Neuronal stem cell (in vitro differentiated cells): ENCODE measurements at regions not wholly inside any gene's neighbourhood (a gene's known extent, or its start where the extent isn't known, plus 50 kb on each side); places are given as distances from the start of the nearest gene placed in this dataset.

Experiments
- DNase-seq: peaks from one replicate; pipeline ENCODE4 v3.0.0-alpha.2; 2013; ENCODE audit warnings: low spot score
- H2AFZ ChIP-seq: one replicate; pipeline ENCODE4 v1.6.1; 2013; ENCODE audit warnings: mild to moderate bottlenecking, low read length, inconsistent platforms
- H2AK5ac ChIP-seq: 2 replicates; pipeline ENCODE4 v1.6.1; 2013; ENCODE audit warnings: low read depth, mild to moderate bottlenecking, inconsistent platforms, low read length, moderate library complexity, mixed read lengths
- H2BK120ac ChIP-seq: 2 replicates; pipeline ENCODE4 v1.6.1; 2013; ENCODE audit warnings: low read depth, mild to moderate bottlenecking, inconsistent platforms, low read length, moderate library complexity, mixed read lengths
- H2BK12ac ChIP-seq: one replicate; pipeline ENCODE4 v1.6.1; 2013; ENCODE audit warnings: low read length, inconsistent platforms
- H2BK15ac ChIP-seq: 2 replicates; pipeline ENCODE4 v1.6.1; 2013; ENCODE audit warnings: mild to moderate bottlenecking, low read length, inconsistent platforms, mixed read lengths
- H2BK5ac ChIP-seq: one replicate; pipeline ENCODE4 v1.6.1; 2013; ENCODE audit warnings: inconsistent platforms, mild to moderate bottlenecking, low read length, moderate library complexity
- H3K14ac ChIP-seq: one replicate; pipeline ENCODE4 v1.6.1; 2013; ENCODE audit warnings: low read length, inconsistent platforms
- H3K18ac ChIP-seq: 2 replicates; pipeline ENCODE4 v1.6.1; 2013; ENCODE audit warnings: low read length, inconsistent platforms
- H3K23ac ChIP-seq: 2 replicates; pipeline ENCODE4 v1.6.1; 2013; ENCODE audit warnings: low read depth, mild to moderate bottlenecking, mixed read lengths, low read length, inconsistent platforms; ENCODE audit not compliant: poor library complexity
- H3K27ac ChIP-seq: replicated peaks from 3 replicates; pipeline ENCODE4 v1.5.1; 2013; ENCODE audit warnings: low read length, inconsistent platforms
- H3K27me3 ChIP-seq, 3 experiments: 2 replicates each; pipeline ENCODE4 v1.6.1; 2013; ENCODE audit warnings: low read length in 3 of 3, mild to moderate bottlenecking in 2 of 3, inconsistent platforms in 1 of 3, low read depth in 1 of 3, mixed read lengths in 1 of 3, moderate library complexity in 1 of 3; ENCODE audit not compliant: control insufficient read depth in 3 of 3, insufficient read depth in 3 of 3
- H3K36me3 ChIP-seq, 2 donors: replicated peaks in 1 of 2; 2 replicates each; pipeline ENCODE4 v1.6.1; 2013; ENCODE audit warnings: low read length in 2 of 2; ENCODE audit not compliant: control insufficient read depth in 2 of 2, insufficient read depth in 2 of 2
- H3K4ac ChIP-seq: 2 replicates; pipeline ENCODE4 v1.6.1; 2013; ENCODE audit warnings: inconsistent platforms, mild to moderate bottlenecking, low read length, moderate library complexity
- H3K4me1 ChIP-seq, 2 donors: 1 replicate in 1 of 2; 2 replicates in 1 of 2; pipeline ENCODE4 v1.6.1; 2013; ENCODE audit warnings: low read length in 2 of 2, low read depth in 1 of 2; ENCODE audit not compliant: control insufficient read depth in 2 of 2, insufficient read depth in 1 of 2
- H3K4me2 ChIP-seq: one replicate; pipeline ENCODE4 v1.6.1; 2013; ENCODE audit warnings: mild to moderate bottlenecking, low read length, inconsistent platforms; ENCODE audit not compliant: insufficient read depth, poor library complexity, severe bottlenecking
- H3K4me3 ChIP-seq, 2 donors: 2 replicates each; pipeline ENCODE4 v1.5.1; 2013; ENCODE audit warnings: low read length in 2 of 2, mild to moderate bottlenecking in 2 of 2, inconsistent platforms in 1 of 2, moderate library complexity in 1 of 2
- H3K79me1 ChIP-seq: one replicate; pipeline ENCODE4 v1.6.1; 2013; ENCODE audit warnings: low read depth, mild to moderate bottlenecking, inconsistent platforms, low read length, moderate library complexity
- H3K9ac ChIP-seq: one replicate; pipeline ENCODE4 v1.6.1; 2013; ENCODE audit warnings: mild to moderate bottlenecking, low read depth, low read length, inconsistent platforms; ENCODE audit not compliant: poor library complexity
- H3K9me3 ChIP-seq, 2 donors: replicated peaks in 1 of 2; 2 replicates each; pipeline versions ENCODE3 to v1.6.1; 2013; ENCODE audit warnings: low read length in 2 of 2, mild to moderate bottlenecking in 2 of 2, inconsistent platforms in 1 of 2, low read depth in 1 of 2, mixed read lengths in 1 of 2, moderate library complexity in 1 of 2; ENCODE audit not compliant: control insufficient read depth in 2 of 2, insufficient read depth in 1 of 2
- H4K8ac ChIP-seq: one replicate; pipeline ENCODE4 v1.6.1; 2013; ENCODE audit warnings: low read depth, mild to moderate bottlenecking, inconsistent platforms, low read length, moderate library complexity
- H4K91ac ChIP-seq: one replicate; pipeline ENCODE4 v1.6.1; 2013; ENCODE audit warnings: low read length, low read depth, mild to moderate bottlenecking, inconsistent platforms; ENCODE audit not compliant: poor library complexity
- WGBS, 2 donors: extraction: QIAGEN DNeasy Blood & Tissue Kit; methylation state at CpG; one replicate each; pipeline ENCODE4 v1.1.7; 2013; ENCODE audit warnings: missing lambda C conversion rate in 2 of 2, mixed read lengths in 1 of 2; ENCODE audit not compliant: insufficient read length in 2 of 2, insufficient replicate concordance in 1 of 2; ENCODE audit errors: extremely low coverage in 2 of 2; 5-methylcytosine and 5-hydroxymethylcytosine counted together

DNA sequence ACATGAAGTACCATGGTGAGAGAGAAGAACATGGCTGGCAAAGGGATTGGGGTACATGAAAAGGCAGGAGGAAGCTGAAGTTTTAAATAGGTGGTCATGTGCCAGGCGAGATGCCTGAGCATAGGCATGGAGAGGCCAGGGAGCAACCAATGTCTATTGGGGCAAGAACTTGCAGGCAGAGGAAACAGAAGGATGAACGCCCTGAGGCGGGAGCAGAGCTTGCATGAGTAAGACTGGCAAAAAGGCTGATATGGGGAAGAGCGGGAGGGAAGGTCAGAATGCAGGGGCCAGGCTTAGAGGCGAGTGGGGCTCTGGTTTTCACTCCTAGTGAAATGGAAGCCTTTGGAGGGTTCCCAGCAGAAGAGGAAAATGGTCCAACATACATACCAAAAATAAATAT, 52.5 kb upstream of the VSTM5 start:
- Histone ChIP-seq H2AK5ac (no peak overlapping the region), H3K36me3 (no peaks in the 10 kb centered on the region), H2BK120ac (no peak overlapping the region), H3K9me3 (no peaks in the 10 kb centered on the region), H3K18ac (no peak overlapping the region), H3K4me1 (no peaks in the 10 kb centered on the region), H3K27ac (no peak overlapping the region), H2AFZ (no peak overlapping the region), H3K4me3 (no peak overlapping the region), H4K91ac (no peak overlapping the region), H2BK15ac (no peak overlapping the region), H3K23ac (no peak overlapping the region), H4K8ac (no peak overlapping the region), H3K4me2 (no peak overlapping the region), H3K4ac (no peak overlapping the region), H3K14ac (no peak overlapping the region), H3K27me3 (no peaks in the 10 kb centered on the region), H3K79me1 (no peaks in the 10 kb centered on the region), H2BK12ac (no peak overlapping the region), H3K9ac (no peak overlapping the region), H2BK5ac (no peak overlapping the region)
- DNase-seq: no peak
- WGBS, 2 donors: no CpG with 5 or more reads among the region's 5 CpGs

DNA sequence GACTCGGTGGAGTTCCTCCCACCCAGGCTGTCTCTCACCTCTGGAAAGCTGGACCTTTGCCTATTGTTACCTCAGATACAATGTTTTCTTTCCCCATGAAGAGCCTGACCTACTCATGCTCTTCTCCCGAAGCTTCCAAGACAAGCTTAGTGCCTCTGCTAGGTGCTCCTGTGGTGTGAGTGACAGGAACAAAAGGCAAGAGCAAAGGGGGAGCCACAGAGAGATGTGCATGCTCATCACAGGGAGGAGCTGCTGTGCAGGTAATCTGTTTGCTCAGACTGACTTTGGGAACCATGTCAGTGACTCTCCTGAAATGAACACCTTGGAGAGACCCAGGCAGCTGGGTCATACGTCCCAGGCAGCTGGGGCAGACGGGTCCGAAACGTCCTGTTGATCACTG, 53.6 kb upstream of the VSTM5 start:
- Histone ChIP-seq H2BK120ac (no peak overlapping the region), H3K14ac (no peak overlapping the region), H3K4me2 (no peak overlapping the region), H2BK12ac (no peak overlapping the region), H3K36me3 (no peaks in the 10 kb centered on the region), H2AK5ac (no peak overlapping the region), H3K4me1 (no peaks in the 10 kb centered on the region), H2AFZ (no peak overlapping the region), H3K9ac (no peak overlapping the region), H3K18ac (no peak overlapping the region), H3K27ac (no peak overlapping the region), H3K4ac (no peak overlapping the region), H3K4me3 (no peak overlapping the region), H4K91ac (no peak overlapping the region), H3K27me3 (no peaks in the 10 kb centered on the region), H3K79me1 (no peaks in the 10 kb centered on the region), H3K23ac (no peak overlapping the region), H2BK15ac (no peak overlapping the region), H3K9me3 (no peaks in the 10 kb centered on the region), H4K8ac (no peak overlapping the region), H2BK5ac (no peak overlapping the region)
- no CpG with 5 or more reads among the region's 6 CpGs for WGBS, 2 donors
- DNase-seq: no peak

DNA sequence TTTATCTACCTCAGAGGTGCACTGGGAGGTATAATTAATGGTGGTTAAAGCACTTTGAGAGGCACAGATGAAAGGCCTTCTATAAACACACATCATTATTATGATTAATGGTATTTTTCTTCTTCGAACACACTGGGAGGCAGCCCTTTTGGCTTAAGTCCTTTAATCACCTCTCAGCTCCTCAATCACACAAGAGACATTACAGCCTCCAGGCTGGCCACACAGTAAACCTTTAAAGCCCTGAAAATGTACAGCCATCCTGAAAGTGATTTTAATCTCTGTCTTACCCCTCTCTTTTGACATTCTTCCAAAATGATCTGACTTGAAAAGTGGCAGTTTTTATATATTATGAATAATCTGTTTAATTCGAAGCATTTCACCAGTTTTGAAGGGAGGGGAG, 54.3 kb upstream of the VSTM5 start:
- no peak overlapping the region for H3K4ac ChIP-seq

DNA sequence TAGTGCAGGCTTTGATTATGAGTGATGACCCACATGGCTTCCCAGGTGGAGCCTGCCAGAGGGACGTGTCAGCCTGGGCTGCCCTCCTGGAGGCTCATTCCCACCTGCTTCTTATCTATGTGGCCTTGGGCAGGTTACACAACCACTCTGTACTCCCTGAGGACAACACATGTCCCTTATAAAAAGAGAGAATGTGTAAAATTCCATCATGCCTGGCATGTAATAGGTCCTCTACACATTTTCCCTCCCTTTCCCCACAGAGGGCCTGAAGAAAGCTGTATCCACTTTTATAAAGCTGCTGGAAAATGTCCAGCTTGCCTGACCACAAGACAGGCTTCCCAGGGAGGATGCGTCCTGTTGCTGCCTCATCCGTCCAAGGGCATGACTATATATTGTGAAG, 55.0 kb upstream of the VSTM5 start:
- no peak overlapping the region for H3K4me3 ChIP-seq
- no peak overlapping the region for H3K14ac ChIP-seq
- no peak overlapping the region for H2BK120ac ChIP-seq
- H4K91ac ChIP-seq: no peak overlapping the region
- H3K23ac ChIP-seq: no peak overlapping the region
- H3K4me2 ChIP-seq: no peak overlapping the region
- no peak overlapping the region for H3K4ac ChIP-seq
- no peaks in the 10 kb centered on the region for H3K9me3 ChIP-seq
- H3K27ac ChIP-seq: no peak overlapping the region
- no peak overlapping the region for H4K8ac ChIP-seq
- WGBS, 2 donors: no CpG with 5 or more reads among the region's 3 CpGs
- H3K79me1 ChIP-seq: no peaks in the 10 kb centered on the region
- H2BK5ac ChIP-seq: no peak overlapping the region
- no peak overlapping the region for H2BK12ac ChIP-seq
- no peaks in the 10 kb centered on the region for H3K27me3 ChIP-seq
- DNase-seq: no peak
- no peak overlapping the region for H2AFZ ChIP-seq
- no peak overlapping the region for H2AK5ac ChIP-seq
- H3K18ac ChIP-seq: no peak overlapping the region
- no peak overlapping the region for H2BK15ac ChIP-seq
- no peaks in the 10 kb centered on the region for H3K36me3 ChIP-seq
- H3K4me1 ChIP-seq: no peaks in the 10 kb centered on the region
- H3K9ac ChIP-seq: no peak overlapping the region

More for the DNA sequence above, 54.3 kb upstream of the VSTM5 start:
- Histone ChIP-seq H3K9ac (no peak overlapping the region), H3K18ac (no peak overlapping the region), H4K91ac (no peak overlapping the region), H3K23ac (no peak overlapping the region), H3K4me2 (no peak overlapping the region), H3K36me3 (no peaks in the 10 kb centered on the region), H2BK15ac (no peak overlapping the region), H3K14ac (no peak overlapping the region), H3K27me3 (no peaks in the 10 kb centered on the region), H3K9me3 (no peaks in the 10 kb centered on the region), H4K8ac (no peak overlapping the region), H3K27ac (no peak overlapping the region), H2AK5ac (no peak overlapping the region), H2BK12ac (no peak overlapping the region), H2AFZ (no peak overlapping the region), H2BK5ac (no peak overlapping the region), H3K79me1 (no peaks in the 10 kb centered on the region), H2BK120ac (no peak overlapping the region), H3K4me3 (no peak overlapping the region), H3K4me1 (no peaks in the 10 kb centered on the region)
- WGBS, 2 donors: no CpG with 5 or more reads among the region's 2 CpGs
- DNase-seq: no peak
